BLaER1 (cell line): ENCODE measurements at regions not wholly inside any gene's neighbourhood (a gene's known extent, or its start where the extent isn't known, plus 50 kb on each side); places are given as distances from the start of the nearest gene placed in this dataset.

Experiments used
- H3K27ac ChIP-seq: shearing (Covaris generic); formaldehyde crosslinking; 2 replicates; pipeline ENCODE4 v1.8.1; 2022
- H3K27me3 ChIP-seq: shearing (Covaris generic); formaldehyde crosslinking; 2 replicates; pipeline ENCODE4 v1.8.1; 2022
- H3K36me3 ChIP-seq: shearing (Covaris generic); formaldehyde crosslinking; 2 replicates; pipeline ENCODE4 v1.8.1; 2022
- H3K4me1 ChIP-seq: shearing (Covaris generic); formaldehyde crosslinking; 2 replicates; pipeline ENCODE4 v1.8.1; 2022
- H3K4me2 ChIP-seq: shearing (Covaris generic); formaldehyde crosslinking; 2 replicates; pipeline ENCODE4 v1.8.1; 2022
- H3K4me3 ChIP-seq: shearing (Covaris generic); formaldehyde crosslinking; 2 replicates; pipeline ENCODE4 v1.8.1; 2022
- H3K9ac ChIP-seq: shearing (Covaris generic); formaldehyde crosslinking; 2 replicates; pipeline ENCODE4 v1.8.1; 2022
- H3K9me3 ChIP-seq: shearing (Covaris generic); formaldehyde crosslinking; 2 replicates; pipeline ENCODE4 v1.8.1; 2022
- H4K20me1 ChIP-seq: shearing (Covaris generic); formaldehyde crosslinking; 2 replicates; pipeline ENCODE4 v1.8.1; 2022
- Cebpa-rat ChIP-seq: shearing (Covaris generic); IDR thresholded peaks from 2 replicates; pipeline ENCODE4 v1.8.1; 2022

GRCh38 chr2:75288760-75289159 lies 89.4 kb upstream of the TACR1 start:
- Histone ChIP-seq H4K20me1 (no peaks in the 10 kb centered on the region), H3K4me1 (peaks cover 13% of the 10 kb centered on the region), H3K9me3 (no peaks in the 10 kb centered on the region), H3K27ac (no peak overlapping the region), H3K4me3 (no peak overlapping the region), H3K9ac (no peak overlapping the region), H3K4me2 (no peak overlapping the region), H3K36me3 (no peaks in the 10 kb centered on the region), H3K27me3 (no peaks in the 10 kb centered on the region)
- no peak for TF ChIP-seq Cebpa-rat

DNA sequence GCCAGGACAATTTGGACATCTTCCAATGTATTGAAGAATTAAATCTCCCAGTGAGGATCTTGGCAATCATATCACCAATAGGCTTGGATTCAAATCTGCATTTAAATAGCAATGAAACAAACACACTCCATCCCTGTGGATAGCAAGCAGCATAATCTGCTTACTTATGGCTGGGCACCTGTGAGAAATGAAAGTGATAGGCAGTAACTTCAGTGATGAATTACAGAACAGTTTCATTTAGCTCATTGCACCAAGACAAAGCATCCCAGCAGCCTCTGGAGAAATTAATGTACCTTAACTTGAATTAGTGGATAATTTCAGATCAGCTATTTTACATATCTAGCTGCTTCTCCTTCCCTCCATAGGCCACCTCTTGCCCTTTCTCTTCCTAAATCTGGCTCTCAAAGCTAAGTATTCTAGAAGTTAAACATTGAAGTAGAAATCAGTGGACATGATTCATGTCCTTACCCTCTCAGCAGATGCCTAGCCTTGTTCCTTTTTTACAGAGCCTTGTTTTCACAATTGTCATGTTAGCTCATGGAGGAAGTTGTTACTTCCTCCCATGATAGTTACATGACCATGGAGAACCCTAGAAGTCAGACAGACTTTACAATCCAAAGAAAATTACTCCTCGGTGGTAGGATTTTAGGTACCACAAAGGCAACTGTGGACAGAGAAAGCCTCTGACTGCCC lies 88.5 kb upstream of the TACR1 start:
- no peak overlapping the region for H3K9ac ChIP-seq
- no peaks in the 10 kb centered on the region for H3K9me3 ChIP-seq
- H4K20me1 ChIP-seq, result no peaks in the 10 kb centered on the region
- no peaks in the 10 kb centered on the region for H3K36me3 ChIP-seq
- no peak overlapping the region for H3K27ac ChIP-seq
- no peak overlapping the region for H3K4me3 ChIP-seq
- peaks cover 13% of the 10 kb centered on the region for H3K4me1 ChIP-seq
- no peak for TF ChIP-seq Cebpa-rat
- no peaks in the 10 kb centered on the region for H3K27me3 ChIP-seq
- peak overlapping the region; percentile 44 for H3K4me2 ChIP-seq

DNA sequence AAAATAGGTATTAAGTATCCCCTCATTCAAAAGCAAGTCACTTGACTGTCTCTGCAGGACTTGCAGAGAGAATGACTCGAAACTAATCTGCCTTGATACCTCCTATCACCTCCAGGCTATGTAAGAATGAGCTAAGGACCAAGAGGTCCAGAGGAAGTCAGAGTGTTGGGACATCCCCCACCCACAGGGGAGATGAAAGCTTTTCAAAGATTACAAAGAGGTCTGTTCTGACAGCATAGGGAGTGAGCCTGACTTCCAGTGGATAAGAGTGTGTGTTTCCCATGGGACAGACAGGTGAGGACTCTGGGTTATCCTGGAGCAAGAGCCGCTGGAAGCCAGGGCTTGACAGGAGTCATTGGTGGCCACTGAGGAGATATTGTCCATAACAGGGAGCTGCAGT lies 85.0 kb upstream of the TACR1 start:
- H4K20me1 ChIP-seq, result no peaks in the 10 kb centered on the region
- H3K27me3 ChIP-seq, result no peaks in the 10 kb centered on the region
- no peak overlapping the region for H3K27ac ChIP-seq
- no peak overlapping the region for H3K4me3 ChIP-seq
- no peaks in the 10 kb centered on the region for H3K36me3 ChIP-seq
- no peak for TF ChIP-seq Cebpa-rat
- no peak overlapping the region for H3K9ac ChIP-seq
- H3K9me3 ChIP-seq, result no peaks in the 10 kb centered on the region
- no peak overlapping the region for H3K4me2 ChIP-seq
- H3K4me1 ChIP-seq, result peaks cover 13% of the 10 kb centered on the region

DNA sequence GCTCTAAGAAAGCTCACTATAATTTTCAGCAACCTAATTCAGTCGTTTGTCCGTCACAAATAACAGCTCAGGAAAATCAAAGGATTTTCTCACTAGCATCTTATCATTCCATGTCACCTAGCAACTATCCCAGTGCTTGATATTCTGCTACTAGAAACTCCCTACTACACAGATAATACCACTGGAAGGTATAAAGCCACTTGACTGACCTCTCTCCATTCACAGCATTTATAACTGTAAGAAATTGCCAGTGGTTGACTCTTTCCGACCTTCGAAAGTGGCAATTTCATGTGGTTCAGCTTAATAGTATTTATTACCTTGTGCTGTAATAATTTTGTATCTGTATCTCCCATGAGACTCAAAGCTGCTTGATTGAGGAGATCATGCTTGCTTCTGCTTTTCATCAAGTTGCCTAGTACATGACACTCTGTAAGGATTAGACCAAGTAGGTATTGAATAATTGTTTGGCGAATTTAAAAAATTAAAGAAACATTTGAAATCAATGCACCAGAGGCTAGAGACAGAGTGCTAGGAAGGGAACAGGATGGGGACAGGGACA lies 79.6 kb upstream of the TACR1 start:
- 0 out of 2 replicates have a peak, but pooled peaks cover 6% of the 10 kb centered on the region for H3K9me3 ChIP-seq
- H3K4me3 ChIP-seq, result no peak overlapping the region
- H4K20me1 ChIP-seq, result no peaks in the 10 kb centered on the region
- H3K4me2 ChIP-seq, result no peak overlapping the region
- no peaks in the 10 kb centered on the region for H3K36me3 ChIP-seq
- H3K4me1 ChIP-seq, result no peaks in the 10 kb centered on the region
- H3K27me3 ChIP-seq, result no peaks in the 10 kb centered on the region
- no peak overlapping the region for H3K27ac ChIP-seq
- no peak overlapping the region for H3K9ac ChIP-seq
- TF ChIP-seq Cebpa-rat, result no peak

GRCh38 chr2:75278314-75278713 lies 79.0 kb upstream of the TACR1 start:
- Histone ChIP-seq H3K27ac (no peak overlapping the region), H3K9ac (no peak overlapping the region), H3K9me3 (0 out of 2 replicates have a peak, but pooled peaks cover 9% of the 10 kb centered on the region), H3K4me2 (no peak overlapping the region), H3K4me1 (no peaks in the 10 kb centered on the region), H3K4me3 (no peak overlapping the region), H3K27me3 (no peaks in the 10 kb centered on the region), H3K36me3 (no peaks in the 10 kb centered on the region), H4K20me1 (no peaks in the 10 kb centered on the region)
- TF ChIP-seq Cebpa-rat, result no peak

GRCh38 chr2:75277111-75277510 lies 77.8 kb upstream of the TACR1 start:
- Histone ChIP-seq H3K4me3 (no peak overlapping the region), H3K27ac (no peak overlapping the region), H3K36me3 (no peaks in the 10 kb centered on the region), H3K4me2 (no peak overlapping the region), H3K9me3 (0 out of 2 replicates have a peak, but pooled peaks cover 9% of the 10 kb centered on the region), H3K9ac (no peak overlapping the region), H3K4me1 (no peaks in the 10 kb centered on the region), H4K20me1 (no peaks in the 10 kb centered on the region), H3K27me3 (no peaks in the 10 kb centered on the region)
- no peak for TF ChIP-seq Cebpa-rat

DNA sequence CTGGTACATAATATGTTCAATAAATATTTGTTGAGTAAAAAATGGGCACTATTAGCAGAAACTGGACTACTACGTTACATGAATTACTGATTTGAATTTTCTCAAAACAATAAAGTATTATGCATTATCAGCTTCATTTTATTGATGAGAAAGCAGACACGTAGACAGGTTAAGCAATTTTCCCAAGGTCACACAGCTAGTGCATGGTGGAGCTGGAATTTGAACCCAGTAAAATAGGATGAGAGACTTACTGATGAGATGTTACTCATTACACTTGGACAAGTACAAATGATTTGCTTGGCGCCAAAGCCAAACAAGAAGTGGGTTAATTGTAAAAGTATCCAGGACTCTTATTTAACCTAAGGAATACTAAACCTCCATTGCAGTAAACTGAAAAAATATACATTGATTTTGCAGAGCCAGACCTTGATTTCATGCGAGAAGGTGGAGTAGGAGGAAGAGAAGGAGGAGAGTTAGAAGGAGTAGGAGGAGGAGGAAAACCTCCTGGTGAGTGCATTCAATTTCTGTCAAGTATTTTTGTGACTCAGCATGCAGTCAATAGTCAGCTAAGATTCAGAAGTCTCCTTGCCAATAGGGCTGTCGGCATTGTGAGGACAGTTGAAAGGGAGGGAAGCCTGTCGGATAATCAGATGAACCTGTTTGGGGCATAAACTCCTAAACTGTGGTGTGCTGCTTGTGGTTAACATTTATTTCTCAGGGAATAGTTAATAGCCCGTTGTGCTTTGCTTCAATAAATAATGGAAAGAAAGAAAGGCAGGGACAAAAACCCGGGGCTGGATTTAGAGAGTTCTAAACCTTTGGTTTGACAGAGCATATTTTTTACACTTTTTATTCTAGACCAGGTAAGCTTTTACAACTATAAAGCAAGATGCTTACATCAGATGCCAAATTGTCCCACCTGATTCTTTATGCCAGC lies 77.0 kb upstream of the TACR1 start:
- 0 out of 2 replicates have a peak, but pooled peaks cover 9% of the 10 kb centered on the region for H3K9me3 ChIP-seq
- no peak overlapping the region for H3K27ac ChIP-seq
- no peak overlapping the region for H3K4me2 ChIP-seq
- TF ChIP-seq Cebpa-rat, result no peak
- no peaks in the 10 kb centered on the region for H3K27me3 ChIP-seq
- H3K4me1 ChIP-seq, result no peaks in the 10 kb centered on the region
- no peak overlapping the region for H3K9ac ChIP-seq
- H3K36me3 ChIP-seq, result no peaks in the 10 kb centered on the region
- no peaks in the 10 kb centered on the region for H4K20me1 ChIP-seq
- no peak overlapping the region for H3K4me3 ChIP-seq

GRCh38 chr2:75274936-75275335 lies 75.6 kb upstream of the TACR1 start:
- Histone ChIP-seq H3K4me1 (no peaks in the 10 kb centered on the region), H3K4me2 (no peak overlapping the region), H3K9me3 (0 out of 2 replicates have a peak, but pooled peaks cover 9% of the 10 kb centered on the region), H3K4me3 (no peak overlapping the region), H4K20me1 (no peaks in the 10 kb centered on the region), H3K36me3 (no peaks in the 10 kb centered on the region), H3K27me3 (no peaks in the 10 kb centered on the region), H3K9ac (no peak overlapping the region), H3K27ac (no peak overlapping the region)
- TF ChIP-seq Cebpa-rat, result no peak

DNA sequence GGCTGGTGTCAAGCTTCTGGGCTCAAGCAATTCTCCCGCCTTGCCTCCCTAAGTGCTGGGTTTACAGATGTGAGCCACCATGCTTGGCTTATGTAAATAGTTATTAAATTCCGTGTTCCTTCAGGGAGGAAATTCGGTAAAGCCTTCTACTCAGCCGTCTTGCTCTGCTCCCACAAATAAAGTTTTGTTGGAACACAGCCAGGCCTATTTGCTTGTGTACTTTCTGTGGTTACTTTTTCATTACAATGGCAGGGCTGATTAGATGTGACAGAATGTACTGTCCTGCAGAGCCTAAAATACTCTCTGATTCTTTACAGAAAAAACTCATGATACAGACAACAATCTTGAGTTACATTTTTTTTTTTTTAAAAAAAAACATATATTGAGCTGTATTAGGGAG lies 68.8 kb upstream of the TACR1 start:
- no peak overlapping the region for H3K27ac ChIP-seq
- H3K27me3 ChIP-seq, result no peaks in the 10 kb centered on the region
- no peak for TF ChIP-seq Cebpa-rat
- no peak overlapping the region for H3K4me3 ChIP-seq
- no peak overlapping the region for H3K4me2 ChIP-seq
- no peaks in the 10 kb centered on the region for H3K36me3 ChIP-seq
- no peaks in the 10 kb centered on the region for H4K20me1 ChIP-seq
- H3K9me3 ChIP-seq, result peaks cover 5% of the 10 kb centered on the region; the same call in 1 of the 2 replicates
- no peaks in the 10 kb centered on the region for H3K4me1 ChIP-seq
- no peak overlapping the region for H3K9ac ChIP-seq

GRCh38 chr2:75261923-75262322 lies 62.6 kb upstream of the TACR1 start:
- no peaks in the 10 kb centered on the region for H3K4me1 ChIP-seq
- no peak for TF ChIP-seq Cebpa-rat
- peaks cover 28% of the 10 kb centered on the region for H3K9me3 ChIP-seq
- no peaks in the 10 kb centered on the region for H4K20me1 ChIP-seq
- no peaks in the 10 kb centered on the region for H3K36me3 ChIP-seq
- no peak overlapping the region for H3K4me2 ChIP-seq
- no peak overlapping the region for H3K9ac ChIP-seq
- H3K4me3 ChIP-seq, result no peak overlapping the region
- H3K27ac ChIP-seq, result no peak overlapping the region
- no peaks in the 10 kb centered on the region for H3K27me3 ChIP-seq
